ENCODE measurements at regions not wholly inside any gene's neighbourhood (a gene's known extent, or its start where the extent isn't known, plus 50 kb on each side); places are given as distances from the start of the nearest gene placed in this dataset.

DNA sequence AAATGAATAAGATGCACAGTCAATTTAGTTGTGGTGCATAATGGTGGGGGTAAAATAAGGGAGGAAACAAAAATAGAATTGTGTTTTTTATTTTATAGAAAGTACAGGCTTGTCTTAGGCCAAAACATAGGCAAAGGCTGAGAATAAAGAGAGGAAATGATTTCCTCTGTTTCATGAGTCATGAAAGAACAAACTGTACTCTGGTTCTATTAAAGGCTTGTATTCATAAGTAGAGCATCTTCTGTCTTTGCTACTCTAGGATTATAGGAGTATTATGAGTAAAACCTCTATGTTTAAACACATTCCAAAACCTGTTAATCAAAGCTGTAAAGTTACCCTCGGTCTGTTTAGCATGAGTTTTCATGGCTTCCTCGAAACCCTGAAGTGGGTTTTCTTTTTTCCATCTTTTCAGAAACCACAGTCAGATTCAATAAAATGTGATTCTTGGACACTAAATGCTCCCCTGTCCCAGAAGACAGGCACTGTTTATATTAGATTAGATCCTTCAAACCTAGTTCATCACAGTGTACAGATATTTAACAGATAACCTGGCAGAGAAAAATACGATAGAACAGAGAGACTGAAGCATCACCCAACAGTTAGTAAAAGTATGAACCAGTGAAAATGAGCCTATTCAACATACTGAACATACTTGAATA is 473.9 kb upstream of the CYLC2 start:
- no peaks in the 10 kb centered on the region for H3K9me3 ChIP-seq (ENCODE audit: control insufficient read depth, insufficient read depth, low read depth, low read length)
- no peaks in the 10 kb centered on the region for H3K4me1 ChIP-seq (ENCODE audit: control insufficient read depth, insufficient read depth, low read length)
- no peak for TF ChIP-seq TCF7L2 (IDR thresholded peaks at IDR 0.05; ENCODE audit: low read depth, low read length)
- TF ChIP-seq SIN3A (IDR thresholded peaks at IDR 0.05; ENCODE audit: borderline replicate concordance, insufficient read depth, low read depth, low read length), result no peak
- TF ChIP-seq, protein P1, sequence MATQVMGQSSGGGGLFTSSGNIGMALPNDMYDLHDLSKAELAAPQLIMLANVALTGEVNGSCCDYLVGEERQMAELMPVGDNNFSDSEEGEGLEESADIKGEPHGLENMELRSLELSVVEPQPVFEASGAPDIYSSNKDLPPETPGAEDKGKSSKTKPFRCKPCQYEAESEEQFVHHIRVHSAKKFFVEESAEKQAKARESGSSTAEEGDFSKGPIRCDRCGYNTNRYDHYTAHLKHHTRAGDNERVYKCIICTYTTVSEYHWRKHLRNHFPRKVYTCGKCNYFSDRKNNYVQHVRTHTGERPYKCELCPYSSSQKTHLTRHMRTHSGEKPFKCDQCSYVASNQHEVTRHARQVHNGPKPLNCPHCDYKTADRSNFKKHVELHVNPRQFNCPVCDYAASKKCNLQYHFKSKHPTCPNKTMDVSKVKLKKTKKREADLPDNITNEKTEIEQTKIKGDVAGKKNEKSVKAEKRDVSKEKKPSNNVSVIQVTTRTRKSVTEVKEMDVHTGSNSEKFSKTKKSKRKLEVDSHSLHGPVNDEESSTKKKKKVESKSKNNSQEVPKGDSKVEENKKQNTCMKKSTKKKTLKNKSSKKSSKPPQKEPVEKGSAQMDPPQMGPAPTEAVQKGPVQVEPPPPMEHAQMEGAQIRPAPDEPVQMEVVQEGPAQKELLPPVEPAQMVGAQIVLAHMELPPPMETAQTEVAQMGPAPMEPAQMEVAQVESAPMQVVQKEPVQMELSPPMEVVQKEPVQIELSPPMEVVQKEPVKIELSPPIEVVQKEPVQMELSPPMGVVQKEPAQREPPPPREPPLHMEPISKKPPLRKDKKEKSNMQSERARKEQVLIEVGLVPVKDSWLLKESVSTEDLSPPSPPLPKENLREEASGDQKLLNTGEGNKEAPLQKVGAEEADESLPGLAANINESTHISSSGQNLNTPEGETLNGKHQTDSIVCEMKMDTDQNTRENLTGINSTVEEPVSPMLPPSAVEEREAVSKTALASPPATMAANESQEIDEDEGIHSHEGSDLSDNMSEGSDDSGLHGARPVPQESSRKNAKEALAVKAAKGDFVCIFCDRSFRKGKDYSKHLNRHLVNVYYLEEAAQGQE (IDR thresholded peaks at IDR 0.05; ENCODE audit: insufficient read depth in 1 of 2, low read depth in 2 of 2, low read length in 1 of 2), result no peak
- TF ChIP-seq, protein P2, sequence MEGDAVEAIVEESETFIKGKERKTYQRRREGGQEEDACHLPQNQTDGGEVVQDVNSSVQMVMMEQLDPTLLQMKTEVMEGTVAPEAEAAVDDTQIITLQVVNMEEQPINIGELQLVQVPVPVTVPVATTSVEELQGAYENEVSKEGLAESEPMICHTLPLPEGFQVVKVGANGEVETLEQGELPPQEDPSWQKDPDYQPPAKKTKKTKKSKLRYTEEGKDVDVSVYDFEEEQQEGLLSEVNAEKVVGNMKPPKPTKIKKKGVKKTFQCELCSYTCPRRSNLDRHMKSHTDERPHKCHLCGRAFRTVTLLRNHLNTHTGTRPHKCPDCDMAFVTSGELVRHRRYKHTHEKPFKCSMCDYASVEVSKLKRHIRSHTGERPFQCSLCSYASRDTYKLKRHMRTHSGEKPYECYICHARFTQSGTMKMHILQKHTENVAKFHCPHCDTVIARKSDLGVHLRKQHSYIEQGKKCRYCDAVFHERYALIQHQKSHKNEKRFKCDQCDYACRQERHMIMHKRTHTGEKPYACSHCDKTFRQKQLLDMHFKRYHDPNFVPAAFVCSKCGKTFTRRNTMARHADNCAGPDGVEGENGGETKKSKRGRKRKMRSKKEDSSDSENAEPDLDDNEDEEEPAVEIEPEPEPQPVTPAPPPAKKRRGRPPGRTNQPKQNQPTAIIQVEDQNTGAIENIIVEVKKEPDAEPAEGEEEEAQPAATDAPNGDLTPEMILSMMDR (IDR thresholded peaks at IDR 0.05), result no peak
- no peak for TF ChIP-seq POLR2AphosphoS5 (IDR thresholded peaks at IDR 0.05; ENCODE audit: low read depth, low read length)
- no peak overlapping the region for H3K27ac ChIP-seq (ENCODE audit: low read length)
- in situ Hi-C loops (cut with HindIII; ENCODE audit: low pct_unique_long_range_greater_than_20kb, low sequenced_read_pairs), result no loop called here
- ATAC-seq (no peak), DNase-seq (ENCODE audit: low read depth, low spot score) (no peak)
- CTCF ChIA-PET, result no interaction called here
- POLR2A ChIA-PET, result no interaction called here
- intact Hi-C loops (cut with micrococcal nuclease; ENCODE audit: unreplicated experiment), result no loop called here
- no peaks in the 10 kb centered on the region for H3K36me3 ChIP-seq (ENCODE audit: control insufficient read depth, insufficient read depth, low read length)
- no peak overlapping the region for H3K4me3 ChIP-seq (ENCODE audit: low read depth in 2 of 2, low read length in 2 of 2)
- no TSS peak for BruUV-seq (replicated peaks)
- no peaks in the 10 kb centered on the region for H3K27me3 ChIP-seq (ENCODE audit: control insufficient read depth, insufficient read depth, low read length)

DNA sequence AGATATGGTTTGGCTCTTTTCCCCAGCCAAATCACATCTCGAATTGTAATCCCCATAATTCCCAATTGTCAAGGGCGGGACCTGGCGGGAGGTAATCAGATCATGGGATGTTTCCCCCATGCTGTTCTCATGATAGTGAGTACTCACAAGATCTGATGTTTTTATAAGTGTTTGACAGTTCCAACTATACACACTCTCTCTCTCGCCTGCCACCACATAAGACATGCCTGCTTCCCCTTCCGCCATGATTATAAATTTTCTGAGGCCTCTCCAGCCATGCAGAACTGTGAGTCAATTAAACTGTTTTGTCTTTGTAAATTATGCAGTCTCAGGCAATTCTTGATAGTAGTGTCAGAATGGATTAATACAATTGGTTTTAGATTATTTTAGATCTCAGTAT is 475.7 kb upstream of the CYLC2 start:
- intact Hi-C loops (cut with micrococcal nuclease; ENCODE audit: unreplicated experiment), result no loop called here
- H3K27me3 ChIP-seq (ENCODE audit: control insufficient read depth, insufficient read depth, low read length), result no peaks in the 10 kb centered on the region
- POLR2A ChIA-PET, result no interaction called here
- no peak for TF ChIP-seq TCF7L2 (IDR thresholded peaks at IDR 0.05; ENCODE audit: low read depth, low read length)
- TF ChIP-seq, protein P1 (IDR thresholded peaks at IDR 0.05; ENCODE audit: insufficient read depth in 1 of 2, low read depth in 2 of 2, low read length in 1 of 2), result no peak
- no peak for TF ChIP-seq SIN3A (IDR thresholded peaks at IDR 0.05; ENCODE audit: borderline replicate concordance, insufficient read depth, low read depth, low read length)
- no peak for TF ChIP-seq POLR2AphosphoS5 (IDR thresholded peaks at IDR 0.05; ENCODE audit: low read depth, low read length)
- TF ChIP-seq, protein P2 (IDR thresholded peaks at IDR 0.05), result no peak
- DNase-seq (ENCODE audit: low read depth, low spot score) (no peak), ATAC-seq (no peak)
- no peaks in the 10 kb centered on the region for H3K36me3 ChIP-seq (ENCODE audit: control insufficient read depth, insufficient read depth, low read length)
- CTCF ChIA-PET, result no interaction called here
- in situ Hi-C loops (cut with HindIII; ENCODE audit: low pct_unique_long_range_greater_than_20kb, low sequenced_read_pairs), result no loop called here
- BruUV-seq (replicated peaks), result no TSS peak
- H3K9me3 ChIP-seq (ENCODE audit: control insufficient read depth, insufficient read depth, low read depth, low read length), result no peaks in the 10 kb centered on the region
- H3K4me1 ChIP-seq (ENCODE audit: control insufficient read depth, insufficient read depth, low read length), result no peaks in the 10 kb centered on the region
- H3K27ac ChIP-seq (ENCODE audit: low read length), result no peak overlapping the region
- no peak overlapping the region for H3K4me3 ChIP-seq (ENCODE audit: low read depth in 2 of 2, low read length in 2 of 2)
